ENCODE measurements at regions not wholly inside any gene's neighbourhood (a gene's known extent, or its start where the extent isn't known, plus 50 kb on each side); places are given as distances from the start of the nearest gene placed in this dataset.

DNA sequence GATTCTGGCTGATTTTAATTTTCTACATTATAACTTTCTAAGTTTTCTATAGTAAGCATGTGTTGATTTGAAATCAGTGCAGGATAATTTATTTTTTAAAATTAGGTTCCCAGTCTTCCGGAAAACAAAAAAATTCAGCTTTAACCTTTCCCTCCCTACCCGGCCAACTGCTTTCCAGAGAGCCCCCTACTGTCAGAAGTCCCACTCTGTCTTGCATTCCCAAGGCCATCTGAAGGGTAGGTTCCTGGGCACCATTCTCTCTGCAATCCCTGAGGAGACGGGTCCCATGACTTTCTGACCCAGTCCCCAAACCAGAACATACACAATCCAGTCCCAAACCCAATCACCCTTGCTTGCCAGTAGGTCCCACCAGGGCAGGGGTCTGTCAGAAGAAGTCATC is 200.3 kb downstream of the CYLD start:
- TF ChIP-seq, protein P1, sequence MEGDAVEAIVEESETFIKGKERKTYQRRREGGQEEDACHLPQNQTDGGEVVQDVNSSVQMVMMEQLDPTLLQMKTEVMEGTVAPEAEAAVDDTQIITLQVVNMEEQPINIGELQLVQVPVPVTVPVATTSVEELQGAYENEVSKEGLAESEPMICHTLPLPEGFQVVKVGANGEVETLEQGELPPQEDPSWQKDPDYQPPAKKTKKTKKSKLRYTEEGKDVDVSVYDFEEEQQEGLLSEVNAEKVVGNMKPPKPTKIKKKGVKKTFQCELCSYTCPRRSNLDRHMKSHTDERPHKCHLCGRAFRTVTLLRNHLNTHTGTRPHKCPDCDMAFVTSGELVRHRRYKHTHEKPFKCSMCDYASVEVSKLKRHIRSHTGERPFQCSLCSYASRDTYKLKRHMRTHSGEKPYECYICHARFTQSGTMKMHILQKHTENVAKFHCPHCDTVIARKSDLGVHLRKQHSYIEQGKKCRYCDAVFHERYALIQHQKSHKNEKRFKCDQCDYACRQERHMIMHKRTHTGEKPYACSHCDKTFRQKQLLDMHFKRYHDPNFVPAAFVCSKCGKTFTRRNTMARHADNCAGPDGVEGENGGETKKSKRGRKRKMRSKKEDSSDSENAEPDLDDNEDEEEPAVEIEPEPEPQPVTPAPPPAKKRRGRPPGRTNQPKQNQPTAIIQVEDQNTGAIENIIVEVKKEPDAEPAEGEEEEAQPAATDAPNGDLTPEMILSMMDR (IDR thresholded peaks at IDR 0.05): no peak
- TF ChIP-seq POLR2A (IDR thresholded peaks at IDR 0.05): no peak

Measured in heart left ventricle (tissue), 13 donors.